ENCODE measurements at regions not wholly inside any gene's neighbourhood (a gene's known extent, or its start where the extent isn't known, plus 50 kb on each side); places are given as distances from the start of the nearest gene placed in this dataset.

DNA sequence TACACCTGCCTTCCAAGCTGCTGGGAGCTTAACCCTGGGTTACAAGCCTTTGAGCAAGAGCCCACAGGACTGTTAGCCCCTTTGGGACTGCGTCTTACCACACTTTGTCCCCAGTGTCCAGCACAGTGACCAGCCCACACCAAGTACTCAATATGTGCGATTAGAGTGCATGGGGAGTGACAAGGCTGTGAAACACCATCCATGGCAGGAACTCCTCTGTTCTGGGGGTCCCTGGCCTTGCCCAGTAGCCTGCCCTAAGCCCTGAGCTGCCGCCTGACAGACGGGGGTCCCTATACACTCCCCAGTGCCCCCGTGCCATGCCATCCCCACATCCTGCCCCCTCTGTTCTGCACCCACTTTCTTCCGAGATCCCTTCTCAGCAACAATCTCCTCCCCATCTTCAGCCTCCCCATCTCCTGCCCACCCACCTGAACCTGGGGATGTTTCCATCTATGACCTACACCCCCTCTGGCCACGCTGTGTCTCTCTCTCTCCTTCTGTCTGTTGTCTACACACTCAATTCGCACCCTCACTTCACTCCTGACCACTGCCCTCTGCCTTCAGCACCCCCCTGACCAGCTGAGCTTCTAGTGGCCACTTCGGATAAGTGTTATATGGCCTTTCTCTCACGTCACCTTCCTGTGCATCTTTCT, 112.9 kb upstream of the SMURF2 start:
- no peaks in the 10 kb centered on the region for H3K9me3 ChIP-seq
- H3K27ac ChIP-seq = no peak overlapping the region
- 85 to 90% methylated on average over 4 to 5 of the region's 10 CpGs for WGBS, 2 donors (ENCODE audit: low coverage in 1 of 2)
- H3K27me3 ChIP-seq = peaks cover 25% of the 10 kb centered on the region
- H3K4me3 ChIP-seq = no peak overlapping the region
- ATAC-seq = no peak
- H3K4me1 ChIP-seq = peaks cover 0 to 44% (median 34%) of the 10 kb centered on the region in 3 donors
- TF ChIP-seq POLR2A (IDR thresholded peaks at IDR 0.05) = no peak
- no peak for TF ChIP-seq POLR2AphosphoS5 (IDR thresholded peaks at IDR 0.05)
- no peaks in the 10 kb centered on the region for H3K36me3 ChIP-seq

DNA sequence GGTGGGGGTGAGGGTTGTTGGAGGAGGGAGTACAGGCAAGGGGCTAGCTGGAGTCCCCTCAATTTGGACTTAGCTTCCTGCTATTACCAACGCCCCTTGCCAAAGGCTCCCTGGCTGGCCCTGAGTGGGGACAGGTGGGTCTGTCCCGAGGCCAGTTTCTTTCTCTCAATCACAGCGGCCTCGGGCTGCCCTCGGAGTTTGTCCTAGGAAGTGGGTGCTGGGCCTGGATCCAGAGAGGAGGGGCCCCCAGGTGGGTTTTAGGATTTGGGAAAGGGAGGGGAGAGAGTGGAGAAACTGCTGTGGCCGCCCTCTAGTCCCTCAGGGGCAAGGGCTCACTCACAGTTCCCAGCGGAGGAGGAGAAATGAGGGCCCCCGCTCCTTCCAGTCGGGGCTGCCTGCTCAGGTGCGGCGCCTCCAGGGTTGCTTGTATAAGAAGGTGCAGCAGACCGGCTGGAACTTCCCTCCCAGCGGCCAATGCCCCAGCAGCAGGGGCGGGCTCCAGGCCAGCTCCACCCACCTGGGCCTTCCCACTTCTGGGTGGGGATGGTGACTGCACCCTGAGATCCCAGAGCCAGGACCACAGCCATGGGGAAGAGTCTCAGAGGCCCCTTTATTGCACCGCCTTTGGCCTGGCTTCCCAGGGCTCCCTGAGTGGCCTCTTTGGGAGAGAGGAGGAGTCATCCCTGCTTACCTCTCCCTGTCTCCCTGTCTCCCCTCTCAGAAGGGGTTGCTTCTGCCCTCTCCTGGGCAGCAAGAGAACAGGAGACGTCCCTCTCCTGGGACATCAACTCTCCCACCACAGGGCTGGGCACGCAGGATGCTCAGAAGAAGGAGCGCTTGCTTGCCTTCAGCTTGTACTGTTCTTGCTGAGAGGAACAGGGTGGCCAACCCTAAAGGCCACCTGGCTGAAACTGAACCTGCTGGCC, 112.0 kb upstream of the SMURF2 start:
- Histone ChIP-seq H3K4me1 (peaks cover 0 to 35% (median 24%) of the 10 kb centered on the region in 3 donors), H3K4me3 (no peak overlapping the region), H3K27me3 (peaks cover 16% of the 10 kb centered on the region), H3K27ac (no peak overlapping the region), H3K9me3 (no peaks in the 10 kb centered on the region), H3K36me3 (no peaks in the 10 kb centered on the region)
- TF ChIP-seq POLR2A (IDR thresholded peaks at IDR 0.05) (no peak), POLR2AphosphoS5 (IDR thresholded peaks at IDR 0.05) (no peak), EP300 (IDR thresholded peaks at IDR 0.05) (no peak)
- TF ChIP-seq, protein P1, sequence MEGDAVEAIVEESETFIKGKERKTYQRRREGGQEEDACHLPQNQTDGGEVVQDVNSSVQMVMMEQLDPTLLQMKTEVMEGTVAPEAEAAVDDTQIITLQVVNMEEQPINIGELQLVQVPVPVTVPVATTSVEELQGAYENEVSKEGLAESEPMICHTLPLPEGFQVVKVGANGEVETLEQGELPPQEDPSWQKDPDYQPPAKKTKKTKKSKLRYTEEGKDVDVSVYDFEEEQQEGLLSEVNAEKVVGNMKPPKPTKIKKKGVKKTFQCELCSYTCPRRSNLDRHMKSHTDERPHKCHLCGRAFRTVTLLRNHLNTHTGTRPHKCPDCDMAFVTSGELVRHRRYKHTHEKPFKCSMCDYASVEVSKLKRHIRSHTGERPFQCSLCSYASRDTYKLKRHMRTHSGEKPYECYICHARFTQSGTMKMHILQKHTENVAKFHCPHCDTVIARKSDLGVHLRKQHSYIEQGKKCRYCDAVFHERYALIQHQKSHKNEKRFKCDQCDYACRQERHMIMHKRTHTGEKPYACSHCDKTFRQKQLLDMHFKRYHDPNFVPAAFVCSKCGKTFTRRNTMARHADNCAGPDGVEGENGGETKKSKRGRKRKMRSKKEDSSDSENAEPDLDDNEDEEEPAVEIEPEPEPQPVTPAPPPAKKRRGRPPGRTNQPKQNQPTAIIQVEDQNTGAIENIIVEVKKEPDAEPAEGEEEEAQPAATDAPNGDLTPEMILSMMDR (IDR thresholded peaks at IDR 0.05) = no peak
- ATAC-seq = no peak
- 40 to 92% methylated on average over 1 to 2 of the region's 18 CpGs for WGBS, 2 donors (ENCODE audit: low coverage in 1 of 2)

GRCh38 chr17:64773386-64773835, 111.3 kb upstream of the SMURF2 start:
- Histone ChIP-seq H3K4me1 (peaks cover 0 to 28% (median 18%) of the 10 kb centered on the region in 3 donors), H3K27ac (no peak overlapping the region), H3K36me3 (no peaks in the 10 kb centered on the region), H3K4me3 (no peak overlapping the region), H3K9me3 (no peaks in the 10 kb centered on the region), H3K27me3 (peaks cover 9% of the 10 kb centered on the region)
- ATAC-seq = no peak
- TF ChIP-seq POLR2A (IDR thresholded peaks at IDR 0.05) = no peak
- TF ChIP-seq, protein P1 (IDR thresholded peaks at IDR 0.05) = no peak
- no peak for TF ChIP-seq EP300 (IDR thresholded peaks at IDR 0.05)
- no peak for TF ChIP-seq POLR2AphosphoS5 (IDR thresholded peaks at IDR 0.05)
- 74 to 77% methylated on average over 3 to 6 of the region's 6 CpGs for WGBS, 2 donors (ENCODE audit: low coverage in 1 of 2)

DNA sequence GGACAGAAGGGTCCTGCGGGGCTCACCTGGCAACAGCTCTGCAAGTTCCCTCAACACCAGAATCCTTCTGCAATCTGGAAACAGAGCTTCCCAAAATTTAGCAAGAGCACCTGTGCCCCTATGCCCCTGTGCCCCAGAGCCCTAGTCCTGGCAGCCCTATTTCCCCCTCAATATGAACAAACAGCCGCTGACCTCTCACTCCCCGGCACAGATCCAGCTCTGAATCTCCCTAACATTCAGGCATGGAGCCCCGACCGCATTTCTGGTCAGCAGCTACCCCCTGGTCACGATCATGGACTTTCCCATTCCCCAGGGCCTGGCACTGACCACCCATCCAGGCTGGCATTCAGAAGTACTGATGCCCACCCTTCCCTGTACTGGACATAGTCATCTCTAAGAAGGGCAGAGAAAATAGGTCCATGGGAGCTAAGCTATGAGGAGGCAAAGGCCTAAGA, 110.8 kb upstream of the SMURF2 start:
- peaks cover 0 to 22% (median 12%) of the 10 kb centered on the region in 3 donors for H3K4me1 ChIP-seq
- H3K27me3 ChIP-seq = peaks cover 3% of the 10 kb centered on the region
- H3K4me3 ChIP-seq = no peak overlapping the region
- 100% methylated on average over 5 of the region's 6 CpGs; no CpG with 5 or more reads in 1 of the 2 donors for WGBS, 2 donors (ENCODE audit: low coverage in 1 of 2)
- TF ChIP-seq POLR2A (IDR thresholded peaks at IDR 0.05) (no peak), POLR2AphosphoS5 (IDR thresholded peaks at IDR 0.05) (no peak), EP300 (IDR thresholded peaks at IDR 0.05) (no peak)
- TF ChIP-seq, protein P1 (IDR thresholded peaks at IDR 0.05) = no peak
- no peak for ATAC-seq
- H3K9me3 ChIP-seq = no peaks in the 10 kb centered on the region
- no peaks in the 10 kb centered on the region for H3K36me3 ChIP-seq
- H3K27ac ChIP-seq = no peak overlapping the region

All from gastroesophageal sphincter (tissue), 4 donors.